Stomach (tissue), 8 donors: ENCODE measurements at regions not wholly inside any gene's neighbourhood (a gene's known extent, or its start where the extent isn't known, plus 50 kb on each side); places are given as distances from the start of the nearest gene placed in this dataset.

Experiments used
- DNase-seq, 2 donors: peaks; one replicate each; pipeline versions ENCODE4 v3.0.0 to v3.0.0-alpha.2; 2013 to 2019
- H3K27ac ChIP-seq, 5 donors: fragments of 200-600 bp in 4 of 5; sonication (generic) in 4 of 5; one replicate each; pipeline ENCODE4 v1.5.1; 2013 to 2019; ENCODE audit warnings: mild to moderate bottlenecking in 1 of 5, moderate library complexity in 1 of 5
- H3K27me3 ChIP-seq, 3 donors: fragments of 200-600 bp; sonication (generic); one replicate each; pipeline ENCODE4 v1.5.1; 2017 to 2019; ENCODE audit warnings: mixed run types in 1 of 3
- H3K36me3 ChIP-seq, 4 donors: fragments of 200-600 bp; sonication (generic); 1 replicate in 3 of 4; 2 replicates in 1 of 4; pipeline ENCODE4 v1.5.1; 2016 to 2019
- H3K4me1 ChIP-seq, 4 donors: fragments of 200-600 bp; sonication (generic); one replicate each; pipeline ENCODE4 v1.5.1; 2016 to 2019
- H3K4me3 ChIP-seq, 4 donors: fragments of 200-600 bp; sonication (generic) in 3 of 4; one replicate each; pipeline ENCODE4 v1.5.1; 2016 to 2019; ENCODE audit warnings: mild to moderate bottlenecking in 1 of 4
- H3K9me3 ChIP-seq, 4 donors: fragments of 200-600 bp; sonication (generic); one replicate each; pipeline ENCODE4 v1.5.1; 2016 to 2019
- EP300 ChIP-seq: sonication (generic); formaldehyde crosslinking; IDR thresholded peaks from one replicate; pipeline ENCODE4 v1.6.1; 2017; ENCODE audit warnings: antibody characterized with exemption
- POLR2A ChIP-seq, 4 donors: fragments of 450-650 bp; IDR thresholded peaks; one replicate each; pipeline ENCODE4 v1.6.1; 2016; ENCODE audit warnings: antibody characterized with exemption in 4 of 4, control low read depth in 2 of 4, mild to moderate bottlenecking in 1 of 4, moderate library complexity in 1 of 4
- POLR2AphosphoS5 ChIP-seq, 3 donors: sonication (generic); formaldehyde crosslinking; IDR thresholded peaks; one replicate each; pipeline ENCODE4 v1.6.1; 2016; ENCODE audit warnings: antibody characterized with exemption in 3 of 3
- WGBS, 5 donors: extraction: QIAGEN DNeasy Blood & Tissue Kit in 3 of 5; methylation state at CpG; one replicate each; pipeline versions ENCODE4 v1.1.5 to v1.1.7; 2013 to 2018; 5-methylcytosine and 5-hydroxymethylcytosine counted together
- intact Hi-C: fragments of 100-400 bp; cut with DNase I; formaldehyde crosslinking; loops from one replicate; pipeline ENCODE4 v1.15.1; 2023; ENCODE audit warnings: low total_unique reads
- TF ChIP-seq, protein P1 (sequence below), 7 experiments: fragments of 450-650 bp in 4 of 7; fragments of 200-600 bp in 3 of 7; sonication (generic) in 3 of 7; IDR thresholded peaks; one replicate each; pipeline ENCODE4 v1.5.1; 2016 to 2019; ENCODE audit warnings: antibody characterized with exemption in 7 of 7, control low read depth in 2 of 7, mild to moderate bottlenecking in 1 of 7
- donor health status: healthy with polysubstance abuse.
- donor health status: Bipolar disorder and iron deficiency.
- donor health status: healthy.

DNA sequence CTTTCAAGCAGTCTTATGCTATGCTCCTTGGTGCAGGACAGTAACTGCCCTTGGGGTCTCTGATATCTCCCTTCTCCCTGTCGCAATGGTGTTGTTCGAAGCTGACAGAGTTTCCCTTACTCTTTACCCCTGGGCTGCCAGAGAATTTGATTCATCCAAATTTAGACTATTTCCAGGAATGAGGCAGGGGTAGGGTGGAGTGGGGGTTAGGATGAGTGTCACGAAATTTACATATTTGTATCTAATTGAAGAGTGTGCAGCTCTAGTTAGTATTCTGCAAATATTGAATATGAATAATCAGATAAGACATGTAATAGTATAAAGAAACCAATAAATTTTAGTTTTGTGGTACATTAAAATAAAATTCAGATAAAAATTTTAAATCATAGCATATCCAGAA is 140.0 kb upstream of the LMO4 start:
- Histone ChIP-seq H3K27ac (no peak overlapping the region), H3K27me3 (no peaks in the 10 kb centered on the region), H3K36me3 (no peaks in the 10 kb centered on the region), H3K4me3 (no peak overlapping the region), H3K4me1 (no peaks in the 10 kb centered on the region), H3K9me3 (no peaks in the 10 kb centered on the region)
- intact Hi-C loops, result no loop called here
- DNase-seq, result no peak
- TF ChIP-seq POLR2A (IDR thresholded peaks at IDR 0.05) (no peak), EP300 (no peak), POLR2AphosphoS5 (IDR thresholded peaks at IDR 0.05) (no peak)
- TF ChIP-seq, protein P1, sequence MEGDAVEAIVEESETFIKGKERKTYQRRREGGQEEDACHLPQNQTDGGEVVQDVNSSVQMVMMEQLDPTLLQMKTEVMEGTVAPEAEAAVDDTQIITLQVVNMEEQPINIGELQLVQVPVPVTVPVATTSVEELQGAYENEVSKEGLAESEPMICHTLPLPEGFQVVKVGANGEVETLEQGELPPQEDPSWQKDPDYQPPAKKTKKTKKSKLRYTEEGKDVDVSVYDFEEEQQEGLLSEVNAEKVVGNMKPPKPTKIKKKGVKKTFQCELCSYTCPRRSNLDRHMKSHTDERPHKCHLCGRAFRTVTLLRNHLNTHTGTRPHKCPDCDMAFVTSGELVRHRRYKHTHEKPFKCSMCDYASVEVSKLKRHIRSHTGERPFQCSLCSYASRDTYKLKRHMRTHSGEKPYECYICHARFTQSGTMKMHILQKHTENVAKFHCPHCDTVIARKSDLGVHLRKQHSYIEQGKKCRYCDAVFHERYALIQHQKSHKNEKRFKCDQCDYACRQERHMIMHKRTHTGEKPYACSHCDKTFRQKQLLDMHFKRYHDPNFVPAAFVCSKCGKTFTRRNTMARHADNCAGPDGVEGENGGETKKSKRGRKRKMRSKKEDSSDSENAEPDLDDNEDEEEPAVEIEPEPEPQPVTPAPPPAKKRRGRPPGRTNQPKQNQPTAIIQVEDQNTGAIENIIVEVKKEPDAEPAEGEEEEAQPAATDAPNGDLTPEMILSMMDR (IDR thresholded peaks at IDR 0.05), result no peak
- 77 to 90% (median 84%) methylated on average over 3 of the region's 3 CpGs for WGBS, 5 donors

DNA sequence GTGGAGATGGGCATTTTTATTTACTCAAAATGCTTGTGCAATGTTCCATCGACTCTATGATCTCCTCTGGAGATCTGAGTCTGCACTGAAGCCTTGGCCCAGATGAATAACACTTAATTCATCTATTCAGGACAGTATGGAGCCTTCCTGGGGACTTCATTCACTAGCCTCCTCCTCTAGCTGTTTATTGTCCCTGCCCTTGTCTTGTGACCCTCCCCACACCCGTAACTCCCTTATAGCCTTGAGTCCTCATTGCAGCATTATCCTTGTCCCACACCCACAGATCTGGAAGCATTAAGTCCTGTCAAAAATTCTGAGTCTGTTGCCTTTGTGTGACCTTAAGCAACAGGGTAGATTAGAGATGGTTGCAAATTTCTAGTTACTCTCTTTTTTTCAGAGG is 138.3 kb upstream of the LMO4 start:
- H3K36me3 ChIP-seq, result no peaks in the 10 kb centered on the region
- H3K27me3 ChIP-seq, result no peaks in the 10 kb centered on the region
- H3K4me3 ChIP-seq, result no peak overlapping the region
- H3K4me1 ChIP-seq, result no peaks in the 10 kb centered on the region
- WGBS, 5 donors, result 59 to 77% (median 61%) methylated on average over 2 of the region's 2 CpGs
- TF ChIP-seq POLR2A (IDR thresholded peaks at IDR 0.05) (no peak), EP300 (no peak), POLR2AphosphoS5 (IDR thresholded peaks at IDR 0.05) (no peak)
- TF ChIP-seq, protein P1 (IDR thresholded peaks at IDR 0.05), result no peak
- intact Hi-C loops, result no loop called here
- peaks cover 0 to 8% (median 0%) of the 10 kb centered on the region in 4 donors for H3K9me3 ChIP-seq
- no peak for DNase-seq
- H3K27ac ChIP-seq, result no peak overlapping the region

DNA sequence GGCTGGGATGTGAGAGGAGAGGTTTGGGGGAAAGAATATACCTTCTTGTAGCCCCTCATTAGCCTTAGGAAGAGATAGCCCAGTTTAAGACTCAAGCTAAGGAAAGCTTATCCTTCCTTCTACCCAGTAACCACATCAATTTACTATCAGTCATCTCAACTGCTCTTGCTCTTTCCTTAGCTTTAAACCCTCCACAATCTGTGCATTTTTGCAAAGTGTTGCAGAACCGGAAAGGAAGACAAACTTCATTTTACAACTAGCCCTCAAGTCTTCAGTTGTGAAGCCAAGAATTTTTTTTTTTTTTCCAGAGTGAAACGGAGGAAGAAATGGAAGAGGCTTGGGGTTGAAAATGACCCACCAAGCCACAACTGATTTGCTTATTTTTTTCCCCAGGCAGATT is 137.0 kb upstream of the LMO4 start:
- no peaks in the 10 kb centered on the region for H3K4me1 ChIP-seq
- no peak for DNase-seq
- no peaks in the 10 kb centered on the region for H3K27me3 ChIP-seq
- H3K36me3 ChIP-seq, result no peaks in the 10 kb centered on the region
- 46 to 58% (median 51%) methylated on average over 2 of the region's 2 CpGs for WGBS, 5 donors
- intact Hi-C loops, result no loop called here
- H3K9me3 ChIP-seq, result peaks cover 0 to 14% (median 0%) of the 10 kb centered on the region in 4 donors
- H3K27ac ChIP-seq, result no peak overlapping the region
- H3K4me3 ChIP-seq, result no peak overlapping the region
- TF ChIP-seq POLR2AphosphoS5 (IDR thresholded peaks at IDR 0.05) (no peak), EP300 (no peak), POLR2A (IDR thresholded peaks at IDR 0.05) (no peak)
- TF ChIP-seq, protein P1 (IDR thresholded peaks at IDR 0.05), result no peak

DNA sequence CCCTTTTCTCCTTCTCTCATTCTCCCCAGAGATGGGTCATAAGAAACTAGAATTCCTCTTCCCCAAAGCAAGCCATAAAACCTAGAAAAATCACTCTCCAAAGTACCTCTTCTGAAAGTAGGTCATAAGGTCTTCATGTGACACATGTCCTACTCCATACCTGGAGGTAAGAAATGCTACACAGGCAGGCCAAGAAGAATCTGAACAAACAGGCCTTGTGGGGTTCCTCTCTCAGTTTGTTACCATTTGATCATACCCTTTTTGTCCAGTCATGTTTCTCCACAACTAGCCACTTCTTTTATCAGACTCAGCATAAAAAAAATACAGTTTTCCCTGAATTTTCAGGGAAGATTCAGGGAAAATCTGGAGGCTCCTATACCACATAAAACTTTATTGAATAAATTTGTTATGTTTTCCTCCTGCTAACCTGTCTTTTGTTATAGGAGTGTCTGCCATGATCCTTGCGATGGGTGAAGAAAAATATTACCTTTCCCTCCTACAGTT is 134.4 kb upstream of the LMO4 start:
- Histone ChIP-seq H3K4me3 (no peak overlapping the region), H3K36me3 (no peaks in the 10 kb centered on the region), H3K27me3 (no peaks in the 10 kb centered on the region), H3K27ac (no peak overlapping the region), H3K9me3 (peaks cover 0 to 14% (median 0%) of the 10 kb centered on the region in 4 donors), H3K4me1 (no peaks in the 10 kb centered on the region)
- WGBS, 5 donors, result 91 to 100% (median 98%) methylated on average over 1 of the region's 1 CpG
- DNase-seq, result no peak
- TF ChIP-seq POLR2A (IDR thresholded peaks at IDR 0.05) (no peak), POLR2AphosphoS5 (IDR thresholded peaks at IDR 0.05) (no peak), EP300 (no peak)
- TF ChIP-seq, protein P1 (IDR thresholded peaks at IDR 0.05), result no peak
- intact Hi-C loops, result no loop called here
